NT2/D1 (cell line): ENCODE measurements at regions not wholly inside any gene's neighbourhood (a gene's known extent, or its start where the extent isn't known, plus 50 kb on each side); places are given as distances from the start of the nearest gene placed in this dataset.

Source experiments
- SUZ12 ChIP-seq: IDR thresholded peaks from 2 replicates; pipeline ENCODE4 v1.6.1; 2011; ENCODE audit not compliant: insufficient read length, insufficient read depth; ENCODE audit errors: extremely low read depth
- YY1 ChIP-seq: IDR thresholded peaks from 2 replicates; pipeline ENCODE4 v1.6.1; 2011; ENCODE audit not compliant: insufficient read length, insufficient read depth
- ZNF274 ChIP-seq: IDR thresholded peaks from 2 replicates; pipeline ENCODE4 v1.6.1; 2011; ENCODE audit warnings: mild to moderate bottlenecking, low read depth, low read length

DNA sequence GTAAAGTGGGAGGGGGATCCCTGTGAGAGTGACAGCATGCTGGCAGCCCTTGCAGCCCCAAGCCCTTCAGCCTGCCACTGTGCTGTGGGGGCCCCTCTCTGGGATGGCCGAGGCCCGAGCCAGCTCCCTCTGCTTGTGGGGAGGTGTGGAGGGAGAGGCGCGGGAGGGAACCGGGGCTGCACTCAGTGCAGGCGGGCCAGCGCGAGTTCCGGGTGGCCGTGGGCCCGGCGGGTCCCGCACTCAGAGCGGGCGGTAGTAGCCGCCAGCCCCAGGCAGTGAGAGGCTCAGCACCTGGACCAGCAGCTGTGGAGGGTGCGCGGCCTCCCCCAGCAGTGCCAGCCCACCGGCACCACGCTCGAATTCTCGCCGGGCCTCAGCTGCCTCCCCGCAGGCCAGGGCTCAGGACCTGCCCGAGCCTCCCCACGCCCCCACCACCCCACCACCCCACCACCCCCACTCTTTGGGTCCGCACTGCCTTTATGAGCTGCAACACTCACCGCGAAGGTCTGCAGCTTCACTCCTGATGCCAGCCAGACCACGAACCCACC, 208.1 kb downstream of the CDH19 start:
- no peak for TF ChIP-seq YY1
- TF ChIP-seq SUZ12: no peak
- TF ChIP-seq ZNF274: no peak
